GM12878 (cell line): ENCODE measurements at regions not wholly inside any gene's neighbourhood (a gene's known extent, or its start where the extent isn't known, plus 50 kb on each side); places are given as distances from the start of the nearest gene placed in this dataset.

Experiments used
- ATAC-seq: fragments of 200-7000 bp; cut with Tn5 transposase; 3 replicates; pipeline ENCODE4 v1.9.1; 2020; ENCODE audit warnings: mild to moderate bottlenecking, moderate library complexity
- BruUV-seq: library from RNA; stranded (reverse); fragments of 400-500 nt; replicated peaks from 2 replicates; lab custom pipeline; 2021; lab: Mats Ljungman, UMichigan
- CTCF ChIA-PET: fragments of 300-600 bp; sonication (Branson Sonifier 250); formaldehyde crosslinking; extraction: SDS; loops from one replicate; lab custom pipeline; 2021; ENCODE audit warnings: inconsistent platforms; lab: Yijun Ruan, JAX
- POLR2A ChIA-PET: fragments of 350-600 bp; formaldehyde crosslinking; extraction: SDS; loops from one replicate; lab custom pipeline; 2021; ENCODE audit warnings: inconsistent platforms; lab: Charles Lee
- RAD21 ChIA-PET: fragments of 300-600 bp; sonication (Branson Sonifier 250); formaldehyde crosslinking; loops from one replicate; lab custom pipeline; 2023; ENCODE audit warnings: antibody characterized with exemption; ENCODE audit not compliant: unreplicated experiment; lab: Charles Lee
- SMC1A ChIA-PET: fragments of 300-600 bp; sonication (Branson Sonifier 250); formaldehyde crosslinking; loops from one replicate; lab custom pipeline; 2023; ENCODE audit not compliant: unreplicated experiment, uncharacterized antibody; lab: Charles Lee
- DNase-seq: peaks from one replicate; pipeline ENCODE4 v3.0.0-alpha.2; 2011; ENCODE audit warnings: low read depth, low spot score
- FAIRE-seq: peaks from 3 replicates; lab custom pipeline; 2011; peaks lifted over from hg19 to GRCh38; lab: Jason Lieb, UNC
- H2AFZ ChIP-seq: 2 replicates; pipeline ENCODE4 v1.6.0; 2011; ENCODE audit warnings: low read depth, low read length, control low read depth; ENCODE audit not compliant: control insufficient read depth
- H3K27ac ChIP-seq: 2 replicates; pipeline ENCODE4 v1.5.1; 2011; ENCODE audit warnings: control low read depth; ENCODE audit not compliant: control insufficient read depth, insufficient read depth
- H3K27me3 ChIP-seq, 2 experiments: replicated peaks in 1 of 2; 2 replicates each; pipeline versions ENCODE4 v1.6.0 to v1.6.1; 2011; ENCODE audit warnings: low read length in 1 of 2; ENCODE audit not compliant: control insufficient read depth in 2 of 2, insufficient read depth in 2 of 2
- H3K36me3 ChIP-seq, 2 experiments: 2 replicates each; pipeline ENCODE4 v1.5.1; 2011; ENCODE audit warnings: low read length in 1 of 2; ENCODE audit not compliant: control insufficient read depth in 2 of 2, insufficient read depth in 2 of 2
- H3K4me1 ChIP-seq: 2 replicates; pipeline ENCODE4 v1.6.1; 2011; ENCODE audit warnings: mild to moderate bottlenecking, low read length, moderate library complexity, mixed read lengths; ENCODE audit not compliant: control insufficient read depth, insufficient read depth
- H3K4me2 ChIP-seq: 2 replicates; pipeline ENCODE4 v1.6.0; 2011; ENCODE audit warnings: control low read depth; ENCODE audit not compliant: control insufficient read depth, insufficient read depth
- H3K4me3 ChIP-seq: fragments of 200-600 bp; sonication (generic); 2 replicates; pipeline ENCODE4 v1.5.1; 2016
- H3K79me2 ChIP-seq: 2 replicates; pipeline ENCODE4 v1.6.0; 2011; ENCODE audit warnings: low read length; ENCODE audit not compliant: control insufficient read depth, insufficient read depth
- H3K9ac ChIP-seq: 2 replicates; pipeline ENCODE4 v1.8.0; 2011; ENCODE audit warnings: low read length, control low read depth, mixed read lengths; ENCODE audit not compliant: control insufficient read depth, insufficient read depth
- H3K9me3 ChIP-seq: replicated peaks from 3 replicates; pipeline ENCODE4 v1.5.1; 2011; ENCODE audit warnings: mild to moderate bottlenecking, low read length; ENCODE audit not compliant: control insufficient read depth, insufficient read depth
- H4K20me1 ChIP-seq: 2 replicates; pipeline ENCODE4 v1.6.0; 2011; ENCODE audit not compliant: control insufficient read depth, insufficient read depth
- ASH2L ChIP-seq: fragments of 300-600, 200-600 bp; sonication (generic); IDR thresholded peaks from 2 replicates; pipeline ENCODE4 v1.6.1; 2017; ENCODE audit warnings: low read depth, mild to moderate bottlenecking, borderline replicate concordance
- CBX5 ChIP-seq: sonication (generic); IDR thresholded peaks from 2 replicates; pipeline ENCODE4 v1.6.1; 2016; ENCODE audit warnings: low read depth, moderate library complexity, mild to moderate bottlenecking, inconsistent platforms
- CHD4 ChIP-seq: fragments of 200-600 bp; sonication (generic); IDR thresholded peaks from 2 replicates; pipeline ENCODE4 v1.6.1; 2016; ENCODE audit warnings: mild to moderate bottlenecking
- HDGF ChIP-seq: fragments of 450-650 bp; IDR thresholded peaks from 2 replicates; pipeline ENCODE4 v1.6.1; 2016; ENCODE audit warnings: antibody characterized with exemption
- PML ChIP-seq: IDR thresholded peaks from 2 replicates; pipeline ENCODE4 v1.6.1; 2012; ENCODE audit warnings: low read length, inconsistent platforms
- YY1 ChIP-seq: IDR thresholded peaks from 2 replicates; pipeline ENCODE4 v1.6.1; 2011; ENCODE audit warnings: low read depth, mild to moderate bottlenecking, low read length
- ZNF384 ChIP-seq: IDR thresholded peaks from 2 replicates; pipeline ENCODE4 v1.6.1; 2012; ENCODE audit warnings: low read depth, mild to moderate bottlenecking, low read length, improper control_type of control experiment, borderline replicate concordance
- WGBS: methylation state at CpG from one replicate; pipeline ENCODE4 v1.1.6; 2016; ENCODE audit warnings: low lambda C conversion rate; ENCODE audit not compliant: insufficient replicate concordance, insufficient coverage; ENCODE audit errors: missing lambda C conversion rate; 5-methylcytosine and 5-hydroxymethylcytosine counted together
- in situ Hi-C: fragments of 300-500 bp; cut with MboI; formaldehyde crosslinking; loops from 9 replicates; pipeline ENCODE4 v1.14.3; 2018; ENCODE audit warnings: mixed read lengths
- intact Hi-C: fragments of 100-400 bp; cut with micrococcal nuclease; formaldehyde crosslinking; loops from one replicate; pipeline ENCODE4 v1.14.2; 2022; ENCODE audit not compliant: unreplicated experiment
- TF ChIP-seq, protein P1 (sequence below): IDR thresholded peaks from 2 replicates; pipeline ENCODE4 v1.6.1; 2012; ENCODE audit warnings: low read length, inconsistent platforms
- TF ChIP-seq, protein P2 (sequence below): IDR thresholded peaks from 2 replicates; pipeline ENCODE4 v1.6.1; 2012; ENCODE audit warnings: mild to moderate bottlenecking, low read depth, low read length
- TF ChIP-seq, protein P3 (sequence below): fragments of 450-650 bp; IDR thresholded peaks from 2 replicates; pipeline ENCODE4 v1.6.1; 2017; ENCODE audit warnings: mild to moderate bottlenecking, low read depth, inconsistent platforms; ENCODE audit not compliant: poor library complexity, severe bottlenecking

- no peaks in the 10 kb centered on the region for H3K4me1 ChIP-seq
- in situ Hi-C loops = no loop called here
- no peaks in the 10 kb centered on the region for H3K9me3 ChIP-seq
- H3K4me3 ChIP-seq = no peak overlapping the region
- H3K27ac ChIP-seq = no peak overlapping the region
- H3K9ac ChIP-seq = no peak overlapping the region
- POLR2A ChIA-PET = no interaction called here
- SMC1A ChIA-PET = no interaction called here
- H3K27me3 ChIP-seq = no peaks in the 10 kb centered on the region
- H3K36me3 ChIP-seq = no peaks in the 10 kb centered on the region
- DNase-seq (no peak), FAIRE-seq (no peak), ATAC-seq (no peak)
- H3K79me2 ChIP-seq = no peaks in the 10 kb centered on the region
- no peak overlapping the region for H3K4me2 ChIP-seq
- H4K20me1 ChIP-seq = no peaks in the 10 kb centered on the region
- no peak overlapping the region for H2AFZ ChIP-seq
- no peak for TF ChIP-seq CHD4
- no peak for TF ChIP-seq HDGF
- TF ChIP-seq ZNF384 = no peak
- TF ChIP-seq, protein P1, sequence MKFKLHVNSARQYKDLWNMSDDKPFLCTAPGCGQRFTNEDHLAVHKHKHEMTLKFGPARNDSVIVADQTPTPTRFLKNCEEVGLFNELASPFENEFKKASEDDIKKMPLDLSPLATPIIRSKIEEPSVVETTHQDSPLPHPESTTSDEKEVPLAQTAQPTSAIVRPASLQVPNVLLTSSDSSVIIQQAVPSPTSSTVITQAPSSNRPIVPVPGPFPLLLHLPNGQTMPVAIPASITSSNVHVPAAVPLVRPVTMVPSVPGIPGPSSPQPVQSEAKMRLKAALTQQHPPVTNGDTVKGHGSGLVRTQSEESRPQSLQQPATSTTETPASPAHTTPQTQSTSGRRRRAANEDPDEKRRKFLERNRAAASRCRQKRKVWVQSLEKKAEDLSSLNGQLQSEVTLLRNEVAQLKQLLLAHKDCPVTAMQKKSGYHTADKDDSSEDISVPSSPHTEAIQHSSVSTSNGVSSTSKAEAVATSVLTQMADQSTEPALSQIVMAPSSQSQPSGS = no peak
- no peak for TF ChIP-seq PML
- no peak for TF ChIP-seq YY1
- no peak for TF ChIP-seq ASH2L
- CTCF ChIA-PET = interaction anchor here (1.5 kb wide), 1 partner anchor 18 kb away, joined by 4 read pairs; no protein-coding TSS in a partner anchor
- RAD21 ChIA-PET = no interaction called here
- intact Hi-C loops = no loop called here
- no TSS peak for BruUV-seq
- 0% methylated on average over 1 of the region's 1 CpG for WGBS
Observed at GRCh38 chr1:48079096-48079495, 81.9 kb upstream of the TRABD2B start.

DNA sequence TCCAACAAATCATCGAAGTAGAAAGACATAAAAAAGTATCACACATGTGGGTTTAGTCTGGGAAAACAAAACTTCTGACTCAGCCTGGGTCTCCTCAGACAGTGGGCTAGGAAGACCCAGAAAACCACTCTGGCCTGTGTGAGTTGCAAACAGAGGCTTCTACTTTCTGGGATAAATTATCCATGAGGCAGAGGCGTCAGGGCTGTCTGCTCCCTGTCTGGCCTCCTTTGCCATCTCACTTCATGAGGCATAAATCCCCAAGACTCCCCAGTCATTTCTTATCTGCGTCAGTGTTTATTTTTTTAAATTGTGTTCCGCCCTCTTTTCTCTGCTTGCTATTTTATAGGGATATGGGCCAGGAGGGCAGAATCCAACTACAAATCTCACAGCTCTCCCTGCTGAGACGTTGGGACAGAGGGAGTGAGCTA is 80.6 kb upstream of the TRABD2B start:
- in situ Hi-C loops (no loop called here), intact Hi-C loops (no loop called here)
- FAIRE-seq (no peak), DNase-seq (no peak), ATAC-seq (no peak)
- TF ChIP-seq, protein P2, sequence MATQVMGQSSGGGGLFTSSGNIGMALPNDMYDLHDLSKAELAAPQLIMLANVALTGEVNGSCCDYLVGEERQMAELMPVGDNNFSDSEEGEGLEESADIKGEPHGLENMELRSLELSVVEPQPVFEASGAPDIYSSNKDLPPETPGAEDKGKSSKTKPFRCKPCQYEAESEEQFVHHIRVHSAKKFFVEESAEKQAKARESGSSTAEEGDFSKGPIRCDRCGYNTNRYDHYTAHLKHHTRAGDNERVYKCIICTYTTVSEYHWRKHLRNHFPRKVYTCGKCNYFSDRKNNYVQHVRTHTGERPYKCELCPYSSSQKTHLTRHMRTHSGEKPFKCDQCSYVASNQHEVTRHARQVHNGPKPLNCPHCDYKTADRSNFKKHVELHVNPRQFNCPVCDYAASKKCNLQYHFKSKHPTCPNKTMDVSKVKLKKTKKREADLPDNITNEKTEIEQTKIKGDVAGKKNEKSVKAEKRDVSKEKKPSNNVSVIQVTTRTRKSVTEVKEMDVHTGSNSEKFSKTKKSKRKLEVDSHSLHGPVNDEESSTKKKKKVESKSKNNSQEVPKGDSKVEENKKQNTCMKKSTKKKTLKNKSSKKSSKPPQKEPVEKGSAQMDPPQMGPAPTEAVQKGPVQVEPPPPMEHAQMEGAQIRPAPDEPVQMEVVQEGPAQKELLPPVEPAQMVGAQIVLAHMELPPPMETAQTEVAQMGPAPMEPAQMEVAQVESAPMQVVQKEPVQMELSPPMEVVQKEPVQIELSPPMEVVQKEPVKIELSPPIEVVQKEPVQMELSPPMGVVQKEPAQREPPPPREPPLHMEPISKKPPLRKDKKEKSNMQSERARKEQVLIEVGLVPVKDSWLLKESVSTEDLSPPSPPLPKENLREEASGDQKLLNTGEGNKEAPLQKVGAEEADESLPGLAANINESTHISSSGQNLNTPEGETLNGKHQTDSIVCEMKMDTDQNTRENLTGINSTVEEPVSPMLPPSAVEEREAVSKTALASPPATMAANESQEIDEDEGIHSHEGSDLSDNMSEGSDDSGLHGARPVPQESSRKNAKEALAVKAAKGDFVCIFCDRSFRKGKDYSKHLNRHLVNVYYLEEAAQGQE = no peak
- no peak for TF ChIP-seq CBX5
- TF ChIP-seq, protein P3, sequence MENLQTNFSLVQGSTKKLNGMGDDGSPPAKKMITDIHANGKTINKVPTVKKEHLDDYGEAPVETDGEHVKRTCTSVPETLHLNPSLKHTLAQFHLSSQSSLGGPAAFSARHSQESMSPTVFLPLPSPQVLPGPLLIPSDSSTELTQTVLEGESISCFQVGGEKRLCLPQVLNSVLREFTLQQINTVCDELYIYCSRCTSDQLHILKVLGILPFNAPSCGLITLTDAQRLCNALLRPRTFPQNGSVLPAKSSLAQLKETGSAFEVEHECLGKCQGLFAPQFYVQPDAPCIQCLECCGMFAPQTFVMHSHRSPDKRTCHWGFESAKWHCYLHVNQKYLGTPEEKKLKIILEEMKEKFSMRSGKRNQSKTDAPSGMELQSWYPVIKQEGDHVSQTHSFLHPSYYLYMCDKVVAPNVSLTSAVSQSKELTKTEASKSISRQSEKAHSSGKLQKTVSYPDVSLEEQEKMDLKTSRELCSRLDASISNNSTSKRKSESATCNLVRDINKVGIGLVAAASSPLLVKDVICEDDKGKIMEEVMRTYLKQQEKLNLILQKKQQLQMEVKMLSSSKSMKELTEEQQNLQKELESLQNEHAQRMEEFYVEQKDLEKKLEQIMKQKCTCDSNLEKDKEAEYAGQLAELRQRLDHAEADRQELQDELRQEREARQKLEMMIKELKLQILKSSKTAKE = no peak
- no peak overlapping the region for H3K4me2 ChIP-seq
- WGBS = 15% methylated on average over 5 of the region's 5 CpGs
- no peaks in the 10 kb centered on the region for H3K79me2 ChIP-seq
- no peak overlapping the region for H2AFZ ChIP-seq
- no peaks in the 10 kb centered on the region for H3K27me3 ChIP-seq
- no peaks in the 10 kb centered on the region for H4K20me1 ChIP-seq
- H3K9me3 ChIP-seq = no peaks in the 10 kb centered on the region
- no peak overlapping the region for H3K27ac ChIP-seq
- H3K4me3 ChIP-seq = no peak overlapping the region
- CTCF ChIA-PET = interaction anchor here (1.5 kb wide), 1 partner anchor 16 kb away, joined by 4 read pairs; no protein-coding TSS in a partner anchor
- POLR2A ChIA-PET = no interaction called here
- RAD21 ChIA-PET = no interaction called here
- H3K4me1 ChIP-seq = no peaks in the 10 kb centered on the region
- no TSS peak for BruUV-seq
- H3K9ac ChIP-seq = no peak overlapping the region
- no peaks in the 10 kb centered on the region for H3K36me3 ChIP-seq
- SMC1A ChIA-PET = no interaction called here
